PC-9 (cell line): ENCODE measurements at regions not wholly inside any gene's neighbourhood (a gene's known extent, or its start where the extent isn't known, plus 50 kb on each side); places are given as distances from the start of the nearest gene placed in this dataset.

ENCODE experiments used
- CTCF ChIP-seq: fragments of 200-600 bp; sonication (generic); conservative IDR thresholded peaks from 2 replicates; pipeline ENCODE4 v1.6.1; 2017; ENCODE audit warnings: mixed run types, antibody characterized with exemption, mild to moderate bottlenecking, moderate library complexity
- EZH2 ChIP-seq: fragments of 200-600 bp; sonication (generic); IDR thresholded peaks from 2 replicates; pipeline ENCODE4 v1.8.0; 2017; ENCODE audit warnings: antibody characterized with exemption, low read depth

- TF ChIP-seq CTCF (no peak), EZH2 (no peak)
Measured at GRCh38 chr4:185092535-185093197, 50.4 kb upstream of the SLC25A4 start.
